ENCODE measurements at regions not wholly inside any gene's neighbourhood (a gene's known extent, or its start where the extent isn't known, plus 50 kb on each side); places are given as distances from the start of the nearest gene placed in this dataset.

DNA sequence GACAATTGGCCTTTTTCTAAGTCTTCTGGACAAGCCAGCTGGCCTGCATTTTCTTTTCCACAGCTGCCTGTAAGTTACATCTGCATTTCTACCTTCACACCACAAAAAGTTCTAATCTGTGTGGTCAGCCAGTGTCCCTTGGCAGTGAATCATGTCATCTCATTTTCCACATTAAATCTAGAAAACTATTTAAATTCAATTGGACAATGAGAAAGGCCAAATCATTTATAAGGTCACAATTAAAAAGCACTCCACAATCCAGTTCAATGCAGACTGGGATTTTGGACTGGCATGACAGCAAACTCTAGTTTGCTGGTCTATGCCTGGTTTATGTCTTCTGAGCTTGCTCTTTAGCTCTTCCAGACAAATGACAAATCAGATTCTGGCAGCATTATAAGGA lies 494.2 kb upstream of the SPHKAP start:
- Mint-ChIP-seq H3K27me3 (ENCODE audit: low read depth) (peaks cover 2% of the 10 kb centered on the region), H3K27ac (ENCODE audit: unreplicated experiment) (no peak overlapping the region)

GRCh38 chr2:228675091-228675490 lies 493.6 kb upstream of the SPHKAP start:
- H3K9me3 Mint-ChIP-seq: peaks cover 4% of the 10 kb centered on the region
- no peak overlapping the region for H3K4me3 Mint-ChIP-seq
- H3K36me3 Mint-ChIP-seq (ENCODE audit: low read depth): no peaks in the 10 kb centered on the region

More for the DNA sequence above, 494.2 kb upstream of the SPHKAP start:
- H3K9me3 Mint-ChIP-seq: peaks cover 4% of the 10 kb centered on the region
- TF ChIP-seq, protein P1, sequence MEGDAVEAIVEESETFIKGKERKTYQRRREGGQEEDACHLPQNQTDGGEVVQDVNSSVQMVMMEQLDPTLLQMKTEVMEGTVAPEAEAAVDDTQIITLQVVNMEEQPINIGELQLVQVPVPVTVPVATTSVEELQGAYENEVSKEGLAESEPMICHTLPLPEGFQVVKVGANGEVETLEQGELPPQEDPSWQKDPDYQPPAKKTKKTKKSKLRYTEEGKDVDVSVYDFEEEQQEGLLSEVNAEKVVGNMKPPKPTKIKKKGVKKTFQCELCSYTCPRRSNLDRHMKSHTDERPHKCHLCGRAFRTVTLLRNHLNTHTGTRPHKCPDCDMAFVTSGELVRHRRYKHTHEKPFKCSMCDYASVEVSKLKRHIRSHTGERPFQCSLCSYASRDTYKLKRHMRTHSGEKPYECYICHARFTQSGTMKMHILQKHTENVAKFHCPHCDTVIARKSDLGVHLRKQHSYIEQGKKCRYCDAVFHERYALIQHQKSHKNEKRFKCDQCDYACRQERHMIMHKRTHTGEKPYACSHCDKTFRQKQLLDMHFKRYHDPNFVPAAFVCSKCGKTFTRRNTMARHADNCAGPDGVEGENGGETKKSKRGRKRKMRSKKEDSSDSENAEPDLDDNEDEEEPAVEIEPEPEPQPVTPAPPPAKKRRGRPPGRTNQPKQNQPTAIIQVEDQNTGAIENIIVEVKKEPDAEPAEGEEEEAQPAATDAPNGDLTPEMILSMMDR (conservative IDR thresholded peaks at IDR 0.05): no peak
- DNase-seq (ENCODE audit: low read depth, low spot score): no peak
- no peaks in the 10 kb centered on the region for H3K36me3 Mint-ChIP-seq (ENCODE audit: low read depth)
- no peaks in the 10 kb centered on the region for H3K4me1 Mint-ChIP-seq
- no peak overlapping the region for H3K4me3 Mint-ChIP-seq

GRCh38 chr2:228673876-228674554 lies 492.5 kb upstream of the SPHKAP start:
- no peak for DNase-seq (ENCODE audit: low read depth, low spot score)
- Mint-ChIP-seq H3K4me1 (no peaks in the 10 kb centered on the region), H3K4me3 (no peak overlapping the region), H3K27ac (ENCODE audit: unreplicated experiment) (no peak overlapping the region), H3K9me3 (peaks cover 4% of the 10 kb centered on the region), H3K36me3 (ENCODE audit: low read depth) (no peaks in the 10 kb centered on the region), H3K27me3 (ENCODE audit: low read depth) (peaks cover 2% of the 10 kb centered on the region)
- TF ChIP-seq, protein P1 (conservative IDR thresholded peaks at IDR 0.05): no peak

More at GRCh38 chr2:228675091-228675490, 493.6 kb upstream of the SPHKAP start:
- peaks cover 2% of the 10 kb centered on the region for H3K27me3 Mint-ChIP-seq (ENCODE audit: low read depth)
- no peak overlapping the region for H3K27ac Mint-ChIP-seq (ENCODE audit: unreplicated experiment)
- TF ChIP-seq, protein P1 (conservative IDR thresholded peaks at IDR 0.05): no peak
- DNase-seq (ENCODE audit: low read depth, low spot score): no peak
- H3K4me1 Mint-ChIP-seq: no peaks in the 10 kb centered on the region

DNA sequence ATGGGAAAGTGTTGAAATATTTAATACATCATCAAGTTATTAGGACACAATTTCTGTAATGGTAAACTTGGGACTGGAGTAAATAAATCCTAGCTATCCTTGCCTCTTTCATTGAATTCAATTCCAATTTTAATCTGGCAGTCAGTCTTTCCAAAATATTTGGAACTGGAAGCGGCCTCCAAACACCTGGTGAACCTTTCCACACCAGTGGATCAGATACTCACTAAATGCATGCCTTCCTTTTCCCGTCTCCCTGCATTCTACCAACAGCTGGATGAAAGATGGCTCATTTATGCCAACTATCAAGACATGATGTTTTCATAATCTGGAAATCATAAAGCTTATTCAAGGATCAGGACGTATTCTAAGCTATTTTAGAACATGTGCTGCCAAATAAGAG lies 488.2 kb upstream of the SPHKAP start:
- no peaks in the 10 kb centered on the region for H3K36me3 Mint-ChIP-seq (ENCODE audit: low read depth)
- DNase-seq (ENCODE audit: low read depth, low spot score): no peak
- peaks cover 2% of the 10 kb centered on the region for H3K27me3 Mint-ChIP-seq (ENCODE audit: low read depth)
- no peak overlapping the region for H3K27ac Mint-ChIP-seq (ENCODE audit: unreplicated experiment)
- H3K4me1 Mint-ChIP-seq: no peaks in the 10 kb centered on the region
- peaks cover 4% of the 10 kb centered on the region for H3K9me3 Mint-ChIP-seq
- no peak overlapping the region for H3K4me3 Mint-ChIP-seq
- TF ChIP-seq, protein P1 (conservative IDR thresholded peaks at IDR 0.05): no peak

DNA sequence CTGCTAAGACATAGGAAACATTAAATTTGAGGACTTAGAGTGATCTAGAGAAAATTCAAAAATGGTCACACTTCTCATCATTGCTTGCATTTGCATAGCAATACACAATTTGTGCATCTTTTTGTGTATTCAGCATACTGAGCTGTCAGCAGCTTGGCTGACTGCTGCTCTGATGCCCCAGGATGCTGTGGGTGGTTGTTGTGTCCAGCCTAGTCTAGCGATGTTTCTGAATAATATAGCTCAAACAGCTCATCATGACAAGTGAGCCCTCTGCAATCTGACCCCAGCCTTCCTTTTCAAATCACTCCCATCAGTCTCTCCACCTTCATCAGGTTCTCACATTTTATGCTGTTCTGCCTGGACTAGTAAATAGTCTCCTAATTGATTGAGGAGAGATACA lies 483.7 kb upstream of the SPHKAP start:
- Mint-ChIP-seq H3K4me3 (no peak overlapping the region), H3K9me3 (no peaks in the 10 kb centered on the region), H3K36me3 (ENCODE audit: low read depth) (no peaks in the 10 kb centered on the region), H3K27ac (ENCODE audit: unreplicated experiment) (no peak overlapping the region), H3K4me1 (no peaks in the 10 kb centered on the region), H3K27me3 (ENCODE audit: low read depth) (no peaks in the 10 kb centered on the region)
- TF ChIP-seq, protein P1 (conservative IDR thresholded peaks at IDR 0.05): no peak
- no peak for DNase-seq (ENCODE audit: low read depth, low spot score)

Data from neural crest cell (in vitro differentiated cells).